ENCODE measurements at regions not wholly inside any gene's neighbourhood (a gene's known extent, or its start where the extent isn't known, plus 50 kb on each side); places are given as distances from the start of the nearest gene placed in this dataset.
A peak's percentile ranks its signal among the peaks of the same experiment; 100 is the strongest.

DNA sequence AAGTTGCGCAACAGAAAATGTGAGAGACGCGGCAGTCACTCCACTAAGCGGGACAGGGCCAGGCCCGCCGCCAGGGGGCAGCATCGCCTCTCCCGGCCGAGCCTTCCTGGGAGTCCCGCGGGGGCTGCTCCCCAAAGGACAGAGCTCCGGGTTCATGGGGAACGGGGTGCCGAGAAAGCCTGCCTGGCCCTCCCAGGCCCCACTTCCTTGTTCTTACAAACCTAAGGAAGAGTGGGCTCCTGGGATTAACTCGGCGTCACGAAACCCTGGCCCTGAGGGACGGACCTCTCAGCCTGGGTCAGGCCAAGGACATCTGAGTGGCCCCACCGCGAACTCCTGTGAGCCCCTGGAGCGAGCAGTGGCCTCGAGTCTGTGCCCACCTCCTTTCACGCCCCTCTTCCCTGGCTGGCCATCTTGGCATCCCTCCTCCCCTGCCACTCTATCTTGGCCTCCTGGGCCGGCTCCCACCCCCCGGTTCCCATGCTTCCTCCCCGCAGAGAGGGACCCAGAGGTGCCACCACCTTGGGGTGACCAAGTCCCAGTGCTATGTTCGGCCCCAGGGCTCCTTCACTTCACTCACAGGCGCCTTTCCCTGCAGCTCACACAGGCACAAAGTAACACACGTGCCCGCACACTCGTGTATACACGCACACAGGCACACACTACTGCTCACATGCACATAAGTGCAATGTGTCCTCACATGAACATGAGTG, 99.9 kb upstream of the FGF3 start (continued):
- TF ChIP-seq TBX2 (CRISPR knock-in tag; IDR thresholded peaks at IDR 0.05; ENCODE audit: borderline replicate concordance): 0 out of 2 replicates have a peak, but pooled peaks have one; percentile 18
- no peak for TF ChIP-seq SOX6 (IDR thresholded peaks at IDR 0.05)
- TF ChIP-seq SOX6 (CRISPR knock-in tag; IDR thresholded peaks at IDR 0.05): 0 out of 2 replicates have a peak, but pooled peaks have one; percentile 20
- no peak for TF ChIP-seq AGO1 (IDR thresholded peaks at IDR 0.05; ENCODE audit: low read depth, low read length, poor library complexity, severe bottlenecking)
- TF ChIP-seq STAG1 (CRISPR knock-in tag; IDR thresholded peaks at IDR 0.05): peak; percentile 79
- peak; percentile 55; the same call in 1 of the 2 replicates for TF ChIP-seq ARNT2 (CRISPR knock-in tag; IDR thresholded peaks at IDR 0.05; ENCODE audit: low read depth)
- TF ChIP-seq CEBPB (IDR thresholded peaks at IDR 0.05; ENCODE audit: borderline replicate concordance, low read depth, low read length): peak; percentile 99
- peak; percentile 57; the same call in 1 of the 2 replicates for TF ChIP-seq ZNF788 (CRISPR knock-in tag; IDR thresholded peaks at IDR 0.05; ENCODE audit: borderline replicate concordance)
- peak; percentile 35 for TF ChIP-seq HNRNPLL (IDR thresholded peaks at IDR 0.05; ENCODE audit: low read depth, low read length, poor library complexity, severe bottlenecking)
- TF ChIP-seq, protein P1, sequence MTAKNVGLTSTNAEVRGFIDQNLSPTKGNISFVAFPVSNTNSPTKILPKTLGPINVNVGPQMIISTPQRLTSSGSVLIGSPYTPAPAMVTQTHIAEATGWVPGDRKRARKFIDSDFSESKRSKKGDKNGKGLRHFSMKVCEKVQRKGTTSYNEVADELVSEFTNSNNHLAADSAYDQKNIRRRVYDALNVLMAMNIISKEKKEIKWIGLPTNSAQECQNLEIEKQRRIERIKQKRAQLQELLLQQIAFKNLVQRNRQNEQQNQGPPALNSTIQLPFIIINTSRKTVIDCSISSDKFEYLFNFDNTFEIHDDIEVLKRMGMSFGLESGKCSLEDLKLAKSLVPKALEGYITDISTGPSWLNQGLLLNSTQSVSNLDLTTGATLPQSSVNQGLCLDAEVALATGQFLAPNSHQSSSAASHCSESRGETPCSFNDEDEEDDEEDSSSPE (CRISPR knock-in tag; IDR thresholded peaks at IDR 0.05): 0 out of 2 replicates have a peak, but pooled peaks have one; percentile 19
- TF ChIP-seq FOXC1 (CRISPR knock-in tag; IDR thresholded peaks at IDR 0.05; ENCODE audit: borderline replicate concordance): peak; percentile 17; the same call in 1 of the 2 replicates
- TF ChIP-seq ZNF614 (CRISPR knock-in tag; IDR thresholded peaks at IDR 0.05; ENCODE audit: borderline replicate concordance): no peak
- TF ChIP-seq NONO (IDR thresholded peaks at IDR 0.05): no peak
- TF ChIP-seq NONO (CRISPR knock-in tag; conservative IDR thresholded peaks at IDR 0.05): 0 out of 2 replicates have a peak, but pooled peaks have one; percentile 24
- no peak for TF ChIP-seq ZNF567 (CRISPR knock-in tag; IDR thresholded peaks at IDR 0.05; ENCODE audit: borderline replicate concordance)
- TF ChIP-seq SALL1 (CRISPR knock-in tag; IDR thresholded peaks at IDR 0.05): peak; percentile 43; the same call in 1 of the 2 replicates
- peak; percentile 40; the same call in 1 of the 2 replicates for TF ChIP-seq NRL (CRISPR knock-in tag; IDR thresholded peaks at IDR 0.05; ENCODE audit: borderline replicate concordance)
- TF ChIP-seq XRCC5 (optimal IDR thresholded peaks at IDR 0.05; ENCODE audit: low read length): peak; percentile 75
- TF ChIP-seq ZNF615 (CRISPR knock-in tag; IDR thresholded peaks at IDR 0.05; ENCODE audit: borderline replicate concordance): no peak
- TF ChIP-seq ARHGAP35 (CRISPR knock-in tag; IDR thresholded peaks at IDR 0.05; ENCODE audit: borderline replicate concordance): no peak
- peak; percentile 43; the same call in 1 of the 2 replicates for TF ChIP-seq ZNF574 (CRISPR knock-in tag; IDR thresholded peaks at IDR 0.05)
- peak; percentile 35; the same call in 1 of the 2 replicates for TF ChIP-seq HOXA3 (CRISPR knock-in tag; IDR thresholded peaks at IDR 0.05)
- TF ChIP-seq KDM2A (CRISPR knock-in tag; IDR thresholded peaks at IDR 0.05; ENCODE audit: borderline replicate concordance, low read depth): peak; percentile 81
- TF ChIP-seq MTF2 (CRISPR knock-in tag; IDR thresholded peaks at IDR 0.05; ENCODE audit: borderline replicate concordance): peak; percentile 71; the same call in 1 of the 2 replicates
- peak; percentile 48 for TF ChIP-seq ZNF883 (CRISPR knock-in tag; IDR thresholded peaks at IDR 0.05; ENCODE audit: not compliant biosample characterization)

Data from HepG2 (cell line).